Astrocyte (in vitro differentiated cells and primary cell): ENCODE measurements at regions not wholly inside any gene's neighbourhood (a gene's known extent, or its start where the extent isn't known, plus 50 kb on each side); places are given as distances from the start of the nearest gene placed in this dataset.

Experiments
- EZH2 ChIP-seq: IDR thresholded peaks from 2 replicates; pipeline ENCODE4 v1.6.1; 2012; ENCODE audit warnings: mild to moderate bottlenecking, low read length, inconsistent platforms; ENCODE audit not compliant: insufficient read depth
- TF ChIP-seq, protein P1 (sequence below): IDR thresholded peaks from 2 replicates; pipeline ENCODE4 v1.5.1; 2011; ENCODE audit warnings: low read depth, mild to moderate bottlenecking, inconsistent platforms, low read length, moderate library complexity; ENCODE audit not compliant: insufficient read depth

DNA sequence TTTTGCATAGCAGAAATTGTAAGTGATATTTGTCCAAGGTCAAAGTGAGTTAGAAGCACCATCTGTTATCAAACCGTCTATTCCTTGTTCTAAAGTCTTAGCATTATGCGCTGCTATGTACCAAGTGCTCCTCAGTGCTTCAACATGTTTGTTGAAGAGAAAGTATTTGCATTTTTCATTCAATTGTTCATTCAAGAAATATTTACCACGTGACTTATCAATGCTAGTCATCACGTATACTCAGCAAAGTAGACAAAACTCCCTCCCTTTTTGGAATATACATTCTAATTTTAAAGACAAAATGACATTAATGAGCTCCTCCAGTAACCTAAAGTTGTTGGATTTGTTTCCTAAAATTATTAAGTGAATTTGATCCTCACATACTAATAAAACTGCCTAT, 388.0 kb upstream of the CDH8 start:
- TF ChIP-seq, protein P1, sequence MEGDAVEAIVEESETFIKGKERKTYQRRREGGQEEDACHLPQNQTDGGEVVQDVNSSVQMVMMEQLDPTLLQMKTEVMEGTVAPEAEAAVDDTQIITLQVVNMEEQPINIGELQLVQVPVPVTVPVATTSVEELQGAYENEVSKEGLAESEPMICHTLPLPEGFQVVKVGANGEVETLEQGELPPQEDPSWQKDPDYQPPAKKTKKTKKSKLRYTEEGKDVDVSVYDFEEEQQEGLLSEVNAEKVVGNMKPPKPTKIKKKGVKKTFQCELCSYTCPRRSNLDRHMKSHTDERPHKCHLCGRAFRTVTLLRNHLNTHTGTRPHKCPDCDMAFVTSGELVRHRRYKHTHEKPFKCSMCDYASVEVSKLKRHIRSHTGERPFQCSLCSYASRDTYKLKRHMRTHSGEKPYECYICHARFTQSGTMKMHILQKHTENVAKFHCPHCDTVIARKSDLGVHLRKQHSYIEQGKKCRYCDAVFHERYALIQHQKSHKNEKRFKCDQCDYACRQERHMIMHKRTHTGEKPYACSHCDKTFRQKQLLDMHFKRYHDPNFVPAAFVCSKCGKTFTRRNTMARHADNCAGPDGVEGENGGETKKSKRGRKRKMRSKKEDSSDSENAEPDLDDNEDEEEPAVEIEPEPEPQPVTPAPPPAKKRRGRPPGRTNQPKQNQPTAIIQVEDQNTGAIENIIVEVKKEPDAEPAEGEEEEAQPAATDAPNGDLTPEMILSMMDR: no peak
- TF ChIP-seq EZH2: no peak
